ENCODE measurements at regions not wholly inside any gene's neighbourhood (a gene's known extent, or its start where the extent isn't known, plus 50 kb on each side); places are given as distances from the start of the nearest gene placed in this dataset.

DNA sequence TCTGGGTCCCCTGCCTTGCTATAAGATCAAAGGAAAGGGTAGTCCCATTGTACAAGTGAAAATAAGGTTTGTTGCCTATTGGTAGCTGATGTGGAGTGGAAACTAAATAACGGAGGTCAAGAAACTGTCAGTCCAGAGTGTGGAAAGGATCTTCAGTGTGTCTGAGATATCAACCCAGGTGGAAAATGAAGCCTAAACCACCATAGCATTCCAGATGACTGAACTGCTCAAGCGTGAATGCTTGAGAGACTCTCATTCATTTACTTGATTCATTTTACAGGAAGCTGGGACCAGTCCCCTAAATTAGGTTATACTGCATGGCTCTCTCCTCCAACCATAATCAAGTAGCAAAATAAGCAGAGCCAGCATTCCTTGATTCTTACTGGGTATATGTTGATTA is 116.0 kb upstream of the SLC28A3 start:
- no peak for DNase-seq

- no peak for DNase-seq
Observed at GRCh38 chr9:84460695-84461094, 120.1 kb upstream of the SLC28A3 start.

DNA sequence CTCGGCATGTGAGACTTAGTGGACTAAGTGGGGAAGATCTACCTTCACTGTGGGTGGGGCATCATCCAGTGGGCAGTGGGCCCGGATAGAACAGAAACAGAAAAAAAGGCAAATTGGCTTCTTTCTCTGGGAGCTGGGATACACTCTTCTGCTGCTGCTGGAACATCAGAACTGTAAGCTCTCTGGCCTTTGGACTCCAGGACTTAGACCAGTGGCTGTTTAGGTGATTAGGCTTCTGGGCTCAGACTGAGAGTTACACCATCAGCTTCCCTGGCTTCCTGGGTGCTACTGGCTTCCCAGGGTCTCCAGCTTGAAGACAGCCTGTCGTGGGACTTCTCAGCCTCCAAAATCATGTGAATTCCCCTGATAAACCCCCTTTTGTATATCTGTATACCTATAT is 122.7 kb upstream of the SLC28A3 start:
- no peak for DNase-seq

DNA sequence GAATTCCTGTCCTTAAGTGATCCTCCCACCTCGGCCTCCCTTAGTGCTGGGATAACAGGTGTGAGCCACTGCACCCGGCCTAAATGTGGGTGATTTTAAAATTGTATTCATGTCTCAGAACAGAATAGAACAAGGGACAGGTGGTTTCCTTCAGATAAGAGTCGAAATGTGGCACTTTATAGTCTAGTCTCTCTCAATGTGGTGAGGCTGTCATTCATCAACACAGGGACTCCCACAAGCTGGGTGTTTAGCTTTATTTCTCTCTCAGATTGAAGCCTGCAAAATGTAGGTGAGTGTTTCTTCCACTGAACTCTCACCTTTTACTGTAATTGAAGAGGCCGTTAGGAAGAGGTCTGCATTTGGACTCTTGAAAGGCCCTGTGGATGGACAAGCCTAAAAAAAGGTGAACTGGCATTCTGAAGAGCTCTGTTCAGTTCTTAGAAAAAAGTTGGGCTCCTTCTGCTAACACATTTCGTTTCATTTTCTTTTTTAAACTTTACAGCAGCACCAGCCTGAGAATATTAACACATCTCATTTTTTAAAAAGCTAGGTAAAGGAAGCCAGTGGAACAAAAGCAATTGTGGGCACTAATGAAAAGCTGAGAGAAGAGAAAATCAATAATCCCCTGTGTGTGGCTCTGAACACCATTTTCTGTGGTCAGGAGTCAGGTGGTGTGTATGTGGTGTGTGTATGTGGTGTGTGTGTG is 126.2 kb upstream of the SLC28A3 start:
- DNase-seq = no peak

DNA sequence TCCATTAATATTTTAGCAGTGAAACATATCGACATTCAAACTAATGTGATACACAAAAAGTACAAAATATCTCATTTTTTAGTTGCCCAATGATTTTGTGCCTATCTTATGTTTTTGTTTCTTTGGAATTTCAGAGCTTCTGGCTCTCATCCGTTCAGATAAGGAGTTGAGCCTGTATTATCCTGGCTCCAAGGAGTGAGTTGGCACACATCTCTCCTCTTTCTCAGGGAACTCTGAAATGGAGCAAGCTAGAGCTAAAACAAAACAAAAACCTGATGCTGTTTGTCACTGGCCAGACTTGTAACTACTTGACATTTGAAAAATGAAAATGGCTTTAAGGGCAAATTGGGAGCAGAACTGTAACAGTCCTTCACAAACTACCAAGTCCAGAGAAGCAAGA is 131.3 kb upstream of the SLC28A3 start:
- DNase-seq = no peak

- no peak for DNase-seq
Observed at GRCh38 chr9:84478996-84479395, 138.4 kb upstream of the SLC28A3 start.

DNA sequence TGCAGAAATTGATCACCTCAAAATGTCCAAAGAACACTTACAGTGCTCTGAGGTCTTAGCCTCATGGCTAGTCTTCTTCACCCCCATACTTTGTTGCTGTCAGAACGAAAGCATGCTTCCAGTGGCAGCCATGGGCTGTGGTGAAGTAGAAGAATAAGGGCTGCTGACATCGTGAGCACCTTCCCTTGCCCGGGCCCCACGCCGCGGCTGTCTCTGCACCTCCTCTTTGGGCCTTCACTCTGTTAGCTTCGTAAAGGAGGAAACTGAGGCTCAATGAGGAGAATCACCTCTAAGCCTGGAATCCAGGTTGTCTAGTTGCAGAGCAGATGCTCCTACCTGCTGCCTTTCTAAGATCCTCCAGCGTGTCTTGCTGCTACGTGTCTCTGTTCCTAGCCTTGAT is 139.5 kb upstream of the SLC28A3 start:
- no peak for DNase-seq

DNA sequence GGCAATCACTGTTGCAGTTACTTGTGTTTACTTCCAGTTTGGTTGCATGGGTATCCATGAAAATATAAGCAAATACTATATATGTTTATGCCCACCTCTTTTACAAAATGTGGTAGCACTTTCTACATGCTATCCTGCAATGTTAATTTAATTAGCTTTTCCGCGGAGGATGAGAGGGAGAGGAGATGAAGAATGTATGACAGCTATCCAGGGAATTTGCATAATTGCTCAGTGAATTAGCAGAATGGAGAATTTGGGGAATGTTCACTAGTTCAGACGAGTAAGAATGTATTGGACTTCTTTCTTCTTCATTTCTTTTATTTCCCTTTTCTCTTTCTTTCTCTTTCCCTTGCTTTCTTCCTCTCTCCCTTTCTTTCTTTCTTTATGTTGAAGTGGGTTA is 140.7 kb upstream of the SLC28A3 start:
- no peak for DNase-seq

DNA sequence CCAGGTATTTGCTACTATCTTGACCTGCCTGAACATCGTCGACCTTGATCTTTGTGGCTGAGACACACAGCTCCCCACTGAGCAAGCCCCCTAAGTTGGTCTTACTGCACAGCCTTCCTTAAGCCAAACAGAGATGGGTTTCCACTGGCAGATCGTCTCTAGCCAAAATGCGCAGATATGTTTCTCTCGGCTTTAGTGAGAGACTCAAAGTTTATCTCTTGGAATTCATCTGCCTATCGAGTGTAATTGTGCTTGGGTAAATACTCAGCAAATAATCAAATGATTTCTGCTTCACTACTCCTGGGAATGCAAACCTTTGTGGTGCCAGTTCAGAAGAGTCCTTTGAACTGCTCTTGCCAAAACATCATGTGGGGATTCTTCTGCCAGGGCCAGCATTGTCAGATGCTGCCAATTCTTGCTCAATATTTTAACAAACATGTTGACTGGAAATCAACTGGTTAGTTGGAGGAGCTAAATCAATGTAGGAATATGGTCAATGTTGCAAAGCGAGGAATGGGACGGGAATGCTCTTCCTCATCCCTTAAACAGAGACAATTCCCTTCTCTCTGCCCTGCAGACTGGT is 141.2 kb upstream of the SLC28A3 start:
- no peak for DNase-seq

- DNase-seq = no peak
Observed at GRCh38 chr9:84482607-84483006, 142.0 kb upstream of the SLC28A3 start.

GRCh38 chr9:84484172-84484571 is 143.6 kb upstream of the SLC28A3 start:
- DNase-seq = no peak

- no peak for DNase-seq
Observed at GRCh38 chr9:84485539-84485938, 145.0 kb upstream of the SLC28A3 start.

DNA sequence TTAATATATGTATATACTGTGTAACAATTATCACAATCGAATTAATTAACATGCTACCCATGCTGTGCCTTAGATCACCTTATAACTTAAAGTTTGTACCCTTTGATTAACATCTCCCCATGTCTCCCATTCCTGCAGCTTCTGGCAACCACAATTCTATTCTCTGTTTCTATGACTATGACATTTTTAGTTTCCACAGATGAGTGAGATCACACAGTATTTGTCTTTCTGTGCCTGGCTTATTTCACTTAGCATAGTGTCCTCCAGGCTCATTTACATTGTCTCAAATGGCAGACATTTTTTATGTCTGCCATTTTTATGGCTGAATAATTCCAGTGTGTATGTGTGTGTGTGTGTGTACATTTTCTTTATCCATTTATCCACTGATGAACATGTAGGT is 146.1 kb upstream of the SLC28A3 start:
- DNase-seq = no peak

GRCh38 chr9:84490206-84490841 is 149.8 kb upstream of the SLC28A3 start:
- no peak for DNase-seq

- no peak for DNase-seq
Observed at GRCh38 chr9:84490842-84491325, 150.3 kb upstream of the SLC28A3 start.

GRCh38 chr9:84492366-84493159 is 152.0 kb upstream of the SLC28A3 start:
- no peak for DNase-seq

DNA sequence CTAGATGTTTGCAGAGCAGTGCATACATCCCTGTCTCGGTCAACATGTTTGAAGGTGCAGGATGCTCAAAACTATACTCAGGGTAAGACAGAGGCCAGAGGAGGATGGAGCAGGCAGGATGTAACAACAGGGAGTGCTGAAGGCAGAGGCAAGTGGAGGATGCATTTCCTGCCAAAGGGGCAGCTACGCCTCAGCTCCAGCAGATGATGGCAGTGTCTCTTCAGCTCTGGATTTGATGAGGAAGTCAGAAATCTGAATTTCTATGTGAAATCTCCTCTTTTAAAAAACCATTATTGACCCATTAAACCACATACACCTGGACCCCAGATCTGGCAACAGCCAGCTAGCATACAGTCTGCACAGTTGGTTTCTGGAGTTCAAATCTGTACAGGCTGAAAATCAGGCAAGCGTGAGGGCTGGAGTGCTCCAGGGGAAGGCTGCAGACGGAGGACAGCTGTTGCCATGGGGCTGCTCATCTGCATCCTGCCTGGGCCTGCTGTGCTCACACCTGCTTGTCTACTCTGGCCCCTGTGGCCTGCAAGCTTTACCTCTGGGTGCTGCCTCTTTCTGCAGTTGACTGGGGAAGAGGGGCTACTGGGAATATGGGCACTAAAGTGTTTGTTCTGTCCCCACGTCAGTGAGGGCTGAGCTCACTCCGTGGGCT is 152.9 kb upstream of the SLC28A3 start:
- no peak for DNase-seq

- no peak for DNase-seq
Observed at GRCh38 chr9:84499969-84500582, 159.5 kb upstream of the SLC28A3 start.

DNA sequence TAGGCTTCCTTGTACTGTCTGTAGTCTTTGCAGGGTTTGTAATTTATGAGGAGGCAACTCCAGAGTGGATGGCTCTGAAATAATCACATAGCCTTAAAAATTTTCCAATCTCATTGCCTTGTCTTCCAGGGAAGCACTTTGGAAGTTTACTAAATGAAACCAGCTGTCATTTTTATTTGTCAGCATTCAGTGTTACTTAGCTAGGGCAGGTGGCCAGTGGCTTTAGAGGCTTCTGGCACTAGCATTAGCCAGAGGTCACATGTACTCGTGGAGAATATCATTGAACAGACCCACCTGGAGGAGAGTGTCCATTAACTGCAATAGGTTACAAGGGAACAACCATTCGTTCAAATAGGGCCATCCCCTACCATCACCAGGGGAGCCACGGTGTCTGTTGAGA is 160.3 kb upstream of the SLC28A3 start:
- DNase-seq = no peak

DNA sequence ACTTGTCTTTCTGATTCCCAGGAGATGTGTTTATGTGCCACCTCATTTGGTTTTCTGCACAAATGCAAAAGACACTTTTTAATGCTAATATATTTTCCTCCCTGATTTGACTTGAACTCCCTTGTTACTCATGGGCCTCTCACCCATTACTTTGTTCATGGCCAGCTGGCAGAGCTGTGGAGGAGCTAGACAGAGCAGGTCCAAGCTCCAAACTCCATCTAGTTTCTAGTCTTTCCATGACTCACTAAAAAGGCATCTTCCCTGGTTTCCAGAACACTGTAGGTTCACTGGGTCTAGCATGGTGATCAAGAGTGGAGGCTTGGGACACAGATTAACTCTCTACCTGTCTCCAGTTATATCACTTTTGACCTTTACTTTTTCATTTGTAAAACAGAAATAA is 161.0 kb upstream of the SLC28A3 start:
- DNase-seq = no peak

- DNase-seq = no peak
Observed at GRCh38 chr9:84502066-84502465, 161.5 kb upstream of the SLC28A3 start.

DNA sequence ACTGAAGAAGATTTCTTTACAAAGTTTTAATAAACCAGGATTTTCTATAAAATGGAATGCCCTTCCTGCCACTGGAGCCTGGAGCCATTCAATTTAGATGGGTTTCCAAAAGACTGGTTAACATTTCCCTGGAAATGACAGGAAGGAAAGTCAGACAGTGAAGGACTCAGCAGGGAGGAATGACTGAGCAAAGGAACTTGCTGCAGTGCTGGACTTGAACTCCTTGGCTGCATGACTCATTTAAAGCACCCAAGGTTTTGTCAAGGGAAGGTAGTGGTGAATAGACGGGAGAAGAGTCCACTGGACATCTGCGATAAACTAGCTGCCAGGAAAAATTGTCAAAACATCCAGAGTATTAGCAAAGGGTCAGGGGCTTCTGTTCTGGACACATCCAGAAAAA is 163.8 kb upstream of the SLC28A3 start:
- no peak for DNase-seq

- no peak for DNase-seq
Observed at GRCh38 chr9:84511651-84512050, 157.9 kb upstream of the NTRK2 start.

Data from NCI-H2227 treated with DMSO at 0.1 percent for 48 hours (cell line).